SK-N-SH (cell line): ENCODE measurements at regions not wholly inside any gene's neighbourhood (a gene's known extent, or its start where the extent isn't known, plus 50 kb on each side); places are given as distances from the start of the nearest gene placed in this dataset.

Source experiments
- CTCF ChIA-PET: fragments of 300-600, 350-600 bp; formaldehyde crosslinking; extraction: SDS; loops from one replicate; lab custom pipeline; 2021; lab: Yijun Ruan, JAX
- POLR2A ChIA-PET: fragments of 350-600 bp; sonication (Branson Sonifier 250); formaldehyde crosslinking; extraction: SDS; loops from one replicate; lab custom pipeline; 2020; ENCODE audit warnings: antibody characterized with exemption, inconsistent platforms; lab: Yijun Ruan, JAX
- DNase-seq: peaks from one replicate; pipeline ENCODE4 v3.0.0; 2012
- H2AFZ ChIP-seq: fragments of 200-600 bp; sonication (generic); 2 replicates; pipeline ENCODE4 v1.8.1; 2016; ENCODE audit warnings: antibody characterized with exemption, mild to moderate bottlenecking, low read depth
- H3F3A ChIP-seq: fragments of 200-600 bp; sonication (generic); replicated peaks from 2 replicates; pipeline ENCODE3; 2016; ENCODE audit warnings: antibody characterized with exemption, mild to moderate bottlenecking; ENCODE audit not compliant: insufficient read depth
- H3K27ac ChIP-seq, 2 experiments: fragments of 200-500 bp in 1 of 2; fragments of 200-600 bp in 1 of 2; sonication (Bioruptor generic) in 1 of 2; sonication (generic), shearing (Covaris generic) in 1 of 2; 2 replicates each; pipeline versions ENCODE4 v1.5.1 to v1.6.1; 2014 to 2016; ENCODE audit warnings: low read depth in 2 of 2, inconsistent platforms in 1 of 2, low read length in 1 of 2, mild to moderate bottlenecking in 1 of 2, mixed read lengths in 1 of 2
- H3K27me3 ChIP-seq: fragments of 200-600 bp; sonication (generic), shearing (Covaris generic); 2 replicates; pipeline ENCODE4 v1.6.1; 2016; ENCODE audit warnings: mixed run types; ENCODE audit not compliant: insufficient read depth
- H3K36me3 ChIP-seq, 2 experiments: fragments of 200-500 bp in 1 of 2; fragments of 200-600 bp in 1 of 2; sonication (Bioruptor generic) in 1 of 2; sonication (generic) in 1 of 2; replicated peaks in 1 of 2; 2 replicates each; pipeline versions ENCODE3 to v1.5.1; 2014 to 2016; ENCODE audit warnings: low read length in 1 of 2, mild to moderate bottlenecking in 1 of 2; ENCODE audit not compliant: insufficient read depth in 2 of 2, control insufficient read depth in 1 of 2
- H3K4me1 ChIP-seq, 2 experiments: fragments of 200-500 bp in 1 of 2; fragments of 200-600 bp in 1 of 2; sonication (Bioruptor generic) in 1 of 2; sonication (generic), shearing (Covaris generic) in 1 of 2; 2 replicates each; pipeline versions ENCODE4 v1.5.1 to v1.6.1; 2014 to 2016; ENCODE audit warnings: low read depth in 1 of 2, low read length in 1 of 2, mixed run types in 1 of 2; ENCODE audit not compliant: insufficient read depth in 2 of 2, control insufficient read depth in 1 of 2
- H3K4me2 ChIP-seq: fragments of 200-600 bp; sonication (generic), shearing (Covaris generic); 2 replicates; pipeline ENCODE4 v1.6.1; 2017; ENCODE audit warnings: mixed run types
- H3K4me3 ChIP-seq, 2 experiments: fragments of 200-500 bp in 1 of 2; fragments of 200-600 bp in 1 of 2; sonication (Bioruptor generic) in 1 of 2; sonication (generic), shearing (Covaris generic) in 1 of 2; 2 replicates each; pipeline versions ENCODE4 v1.5.1 to v1.8.1; 2014 to 2016; ENCODE audit warnings: low read depth in 2 of 2, inconsistent platforms in 1 of 2, low read length in 1 of 2, mild to moderate bottlenecking in 1 of 2, mixed read lengths in 1 of 2, moderate library complexity in 1 of 2
- H3K79me2 ChIP-seq: fragments of 200-600 bp; sonication (generic); 2 replicates; pipeline ENCODE4 v1.8.1; 2017; ENCODE audit warnings: mild to moderate bottlenecking; ENCODE audit not compliant: insufficient read depth
- H3K9ac ChIP-seq: fragments of 200-600 bp; sonication (generic); 2 replicates; pipeline ENCODE4 v1.6.1; 2017; ENCODE audit warnings: mixed run types
- H3K9me2 ChIP-seq: fragments of 200-600 bp; sonication (generic); 2 replicates; pipeline ENCODE4 v1.6.1; 2017; ENCODE audit warnings: mixed run types
- H3K9me3 ChIP-seq: fragments of 200-600 bp; sonication (generic); 2 replicates; pipeline ENCODE4 v1.6.1; 2017; ENCODE audit warnings: mixed run types, mild to moderate bottlenecking, moderate library complexity
- H4K20me1 ChIP-seq: fragments of 200-600 bp; sonication (generic); 2 replicates; pipeline ENCODE4 v1.6.1; 2017; ENCODE audit warnings: mild to moderate bottlenecking, mixed run types; ENCODE audit not compliant: insufficient read depth
- CHD2 ChIP-seq: fragments of 150-350 bp; IDR thresholded peaks from 2 replicates; pipeline ENCODE4 v1.6.1; 2018; ENCODE audit warnings: low read length; ENCODE audit not compliant: partially characterized antibody
- CTCF ChIP-seq: fragments of 200-600 bp; sonication (generic); IDR thresholded peaks from 2 replicates; pipeline ENCODE4 v1.6.1; 2017; ENCODE audit warnings: antibody characterized with exemption, mild to moderate bottlenecking, moderate library complexity
- FOSL2 ChIP-seq: IDR thresholded peaks from 2 replicates; pipeline ENCODE4 v1.4.0; 2012; ENCODE audit warnings: low read depth, mild to moderate bottlenecking, moderate library complexity, borderline replicate concordance
- MEF2A ChIP-seq: IDR thresholded peaks from 2 replicates; pipeline ENCODE4 v1.4.0; 2012; ENCODE audit warnings: low read depth, borderline replicate concordance
- NFIC ChIP-seq: IDR thresholded peaks from 2 replicates; pipeline ENCODE4 v1.4.0; 2012; ENCODE audit warnings: borderline replicate concordance
- PBX3 ChIP-seq: IDR thresholded peaks from 2 replicates; pipeline ENCODE4; 2012
- POLR2AphosphoS5 ChIP-seq: IDR thresholded peaks from 2 replicates; pipeline ENCODE4 v1.6.1; 2012; ENCODE audit warnings: low read depth, low read length
- SIN3A ChIP-seq: IDR thresholded peaks from 2 replicates; pipeline ENCODE4 v1.6.1; 2012; ENCODE audit warnings: low read depth, mild to moderate bottlenecking, low read length, moderate library complexity, borderline replicate concordance
- TCF12 ChIP-seq: IDR thresholded peaks from 2 replicates; pipeline ENCODE4 v1.4.0; 2012
- WGBS: methylation state at CpG from one replicate; pipeline ENCODE4 v1.1.6; 2017; ENCODE audit warnings: low lambda C conversion rate; 5-methylcytosine and 5-hydroxymethylcytosine counted together

GRCh38 chr10:36263871-36264270 is 621.8 kb upstream of the FZD8 start:
- ChIA-PET CTCF (no interaction called here), POLR2A (no interaction called here)
- no peaks in the 10 kb centered on the region for H3K4me1 ChIP-seq
- H3F3A ChIP-seq: no peaks in the 10 kb centered on the region
- no peaks in the 10 kb centered on the region for H3K36me3 ChIP-seq
- H3K27me3 ChIP-seq: no peaks in the 10 kb centered on the region
- H3K9me3 ChIP-seq: no peaks in the 10 kb centered on the region
- H3K4me2 ChIP-seq: no peak overlapping the region
- DNase-seq: no peak
- H3K9me2 ChIP-seq: no peaks in the 10 kb centered on the region
- H3K79me2 ChIP-seq: no peaks in the 10 kb centered on the region
- no peak for TF ChIP-seq CTCF
- TF ChIP-seq MEF2A: no peak
- TF ChIP-seq FOSL2: no peak
- TF ChIP-seq NFIC: no peak
- no peak for TF ChIP-seq CHD2
- no peak overlapping the region for H3K9ac ChIP-seq
- 83% methylated on average over 3 of the region's 3 CpGs for WGBS
- no peaks in the 10 kb centered on the region for H4K20me1 ChIP-seq
- no peak overlapping the region for H3K27ac ChIP-seq
- H2AFZ ChIP-seq: no peak overlapping the region
- H3K4me3 ChIP-seq: no peak overlapping the region

GRCh38 chr10:36256948-36257356 is 614.9 kb upstream of the FZD8 start:
- TF ChIP-seq POLR2AphosphoS5 (no peak), PBX3 (peak; percentile 56), TCF12 (peak; percentile 7; the same call in 1 of the 2 replicates)
- TF ChIP-seq, all 33 proteins: peak for 2
- ChIA-PET CTCF (interaction anchor here (1.4 kb wide), 1 partner anchor 11 kb away, joined by 3 read pairs; no protein-coding TSS in a partner anchor), POLR2A (no interaction called here)
- no peaks in the 10 kb centered on the region for H3K79me2 ChIP-seq
- no peak overlapping the region for H3K4me2 ChIP-seq
- H3F3A ChIP-seq: no peaks in the 10 kb centered on the region
- no peaks in the 10 kb centered on the region for H3K9me2 ChIP-seq
- DNase-seq: no peak
- WGBS: 59% methylated on average over 2 of the region's 2 CpGs
- H3K9ac ChIP-seq: no peak overlapping the region
- H4K20me1 ChIP-seq: no peaks in the 10 kb centered on the region
- H3K27me3 ChIP-seq: no peaks in the 10 kb centered on the region
- H3K9me3 ChIP-seq: no peaks in the 10 kb centered on the region
- H3K4me1 ChIP-seq: peaks cover 3 to 13% of the 10 kb centered on the region in 2 experiments; a peak in 2 of 4 replicates
- no peak overlapping the region; a peak in 1 of 4 replicates for H3K27ac ChIP-seq
- H2AFZ ChIP-seq: no peak overlapping the region
- no peak overlapping the region for H3K4me3 ChIP-seq
- no peaks in the 10 kb centered on the region for H3K36me3 ChIP-seq

GRCh38 chr10:36256166-36256565 is 614.1 kb upstream of the FZD8 start:
- TF ChIP-seq SIN3A (no peak), NFIC (0 out of 2 replicates have a peak, but pooled peaks have one; percentile 33)
- H3K9ac ChIP-seq: no peak overlapping the region
- 97% methylated on average over 2 of the region's 2 CpGs for WGBS
- H4K20me1 ChIP-seq: no peaks in the 10 kb centered on the region
- ChIA-PET POLR2A (no interaction called here), CTCF (interaction anchor here (1.4 kb wide), 1 partner anchor 12 kb away, joined by 3 read pairs; no protein-coding TSS in a partner anchor)
- peaks cover 3 to 13% of the 10 kb centered on the region in 2 experiments; a peak in 2 of 4 replicates for H3K4me1 ChIP-seq
- H3K27ac ChIP-seq: no peak overlapping the region
- H3K4me2 ChIP-seq: no peak overlapping the region
- H2AFZ ChIP-seq: no peak overlapping the region
- no peaks in the 10 kb centered on the region for H3K36me3 ChIP-seq
- no peaks in the 10 kb centered on the region for H3F3A ChIP-seq
- no peaks in the 10 kb centered on the region for H3K9me3 ChIP-seq
- H3K79me2 ChIP-seq: no peaks in the 10 kb centered on the region
- H3K4me3 ChIP-seq: no peak overlapping the region
- H3K9me2 ChIP-seq: no peaks in the 10 kb centered on the region
- no peak for DNase-seq
- H3K27me3 ChIP-seq: no peaks in the 10 kb centered on the region
